GM19468 (cell line): ENCODE measurements at regions not wholly inside any gene's neighbourhood (a gene's known extent, or its start where the extent isn't known, plus 50 kb on each side); places are given as distances from the start of the nearest gene placed in this dataset.
A peak's percentile ranks its signal among the peaks of the same experiment; 100 is the strongest.

Experiments used
- ATAC-seq: cut with Tn5 transposase; IDR thresholded peaks from one replicate; pipeline ENCODE4 v1.9.1; 2021; ENCODE audit warnings: mild to moderate bottlenecking, moderate library complexity, moderate number of reproducible peaks; ENCODE audit not compliant: unreplicated experiment; ENCODE audit errors: extremely low read depth

DNA sequence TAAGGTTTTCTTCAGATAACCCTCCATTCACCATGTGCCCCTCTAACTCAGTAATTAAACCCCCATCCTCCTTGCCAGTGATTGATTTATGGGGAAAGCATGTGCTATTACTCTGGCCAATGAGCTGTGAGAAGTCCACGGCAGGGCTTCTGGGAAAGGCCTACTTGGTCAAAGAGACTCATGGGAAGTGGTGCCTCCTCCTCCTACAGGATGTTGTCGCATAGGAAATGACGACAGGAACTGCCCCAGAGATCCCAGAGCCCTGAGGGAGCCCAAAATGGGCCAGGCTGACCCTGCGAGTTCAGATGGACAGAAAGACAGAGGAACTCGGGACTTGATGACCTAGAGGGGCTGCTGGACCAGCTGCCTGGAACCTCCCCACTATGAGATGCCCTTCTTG lies 938.1 kb upstream of the TMEM132C start:
- ATAC-seq = no peak

DNA sequence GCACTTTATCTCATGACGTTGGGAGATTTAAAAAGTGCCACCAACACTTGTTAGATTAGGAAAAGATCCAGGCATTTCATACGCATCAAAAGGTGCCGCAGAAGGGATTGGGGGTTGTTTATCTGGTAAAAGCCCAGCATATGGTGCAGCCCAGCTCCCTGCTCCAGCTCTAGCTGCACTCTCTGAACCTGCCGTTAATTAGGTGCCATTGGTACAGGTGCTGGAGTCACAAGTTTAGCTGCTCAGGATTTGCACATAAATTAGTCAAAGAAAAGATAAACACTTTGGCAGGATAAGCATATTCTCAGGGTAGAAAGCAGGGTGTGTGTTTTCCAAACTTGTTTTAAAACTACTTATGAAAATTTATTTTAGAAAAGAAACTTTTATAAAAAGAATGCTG lies 932.6 kb upstream of the TMEM132C start:
- no peak for ATAC-seq

DNA sequence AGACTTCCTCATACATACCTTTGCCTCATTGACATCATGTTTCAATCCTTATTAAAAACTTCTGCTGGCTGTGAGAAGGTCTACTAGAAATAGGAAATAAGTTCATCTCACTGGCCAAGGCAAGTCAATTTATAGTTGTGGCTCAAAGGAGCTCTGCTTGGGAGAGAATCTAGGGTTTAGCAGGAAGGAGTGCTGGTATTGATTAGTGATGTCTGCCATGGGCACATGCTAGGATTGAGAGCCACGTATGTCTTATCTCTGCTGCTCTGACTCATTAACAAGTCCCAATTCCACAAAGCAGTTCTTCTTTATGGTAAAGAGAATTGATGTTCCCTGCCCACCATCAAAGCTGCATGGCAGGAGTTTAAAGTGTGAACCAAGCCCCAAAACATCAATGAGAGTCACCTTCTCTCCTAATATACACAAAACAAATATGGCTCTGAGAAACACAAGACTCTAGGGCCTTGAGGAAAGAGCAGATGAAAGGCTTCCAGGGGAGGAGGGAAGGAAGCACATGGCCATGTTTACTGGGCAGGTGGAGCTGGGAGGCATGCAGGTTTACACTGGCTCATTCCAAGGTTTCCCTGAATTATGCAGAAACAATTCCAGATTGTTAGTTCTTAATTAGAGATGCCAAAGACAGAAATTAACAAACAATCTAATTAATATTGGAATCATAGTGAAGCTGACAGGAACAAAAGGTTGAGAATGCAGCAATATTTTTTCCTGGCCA lies 931.9 kb upstream of the TMEM132C start:
- ATAC-seq = no peak

DNA sequence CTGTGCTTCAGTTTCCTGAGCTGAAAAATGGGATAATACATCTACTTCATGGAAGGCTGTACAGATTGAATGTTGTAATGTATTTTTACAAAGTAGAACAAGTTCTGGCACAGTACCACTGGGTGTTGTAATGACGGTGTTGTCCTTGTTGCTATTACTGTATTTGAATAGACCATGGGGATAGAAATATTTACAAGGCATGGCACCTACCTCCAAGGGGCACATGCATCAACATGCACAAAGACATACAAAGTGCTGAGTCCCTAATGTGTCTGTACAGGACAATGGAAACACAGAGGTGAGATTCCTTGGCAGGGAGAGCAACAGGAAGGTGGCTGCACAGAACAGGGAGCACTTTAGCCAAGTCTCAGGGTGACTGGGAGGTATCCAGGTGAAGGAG lies 930.6 kb upstream of the TMEM132C start:
- no peak for ATAC-seq

DNA sequence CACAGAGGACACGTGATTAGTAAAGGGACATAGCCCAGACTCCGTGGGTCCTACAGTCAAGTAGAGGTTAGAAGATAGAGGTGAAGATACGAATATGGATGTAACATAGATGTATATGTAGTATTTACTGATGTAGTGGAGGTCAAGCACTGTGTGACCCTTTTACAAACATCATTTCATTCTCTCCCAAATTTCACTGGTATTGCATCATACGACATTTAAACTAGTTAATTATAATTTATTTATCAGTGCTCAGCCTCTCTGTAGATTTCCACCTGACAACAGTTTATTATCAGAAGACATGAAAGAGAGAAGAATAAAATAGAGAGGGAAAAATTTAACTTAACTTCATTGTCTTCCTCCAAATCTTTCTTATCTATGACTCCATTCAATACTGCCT lies 927.9 kb upstream of the TMEM132C start:
- ATAC-seq = no peak

DNA sequence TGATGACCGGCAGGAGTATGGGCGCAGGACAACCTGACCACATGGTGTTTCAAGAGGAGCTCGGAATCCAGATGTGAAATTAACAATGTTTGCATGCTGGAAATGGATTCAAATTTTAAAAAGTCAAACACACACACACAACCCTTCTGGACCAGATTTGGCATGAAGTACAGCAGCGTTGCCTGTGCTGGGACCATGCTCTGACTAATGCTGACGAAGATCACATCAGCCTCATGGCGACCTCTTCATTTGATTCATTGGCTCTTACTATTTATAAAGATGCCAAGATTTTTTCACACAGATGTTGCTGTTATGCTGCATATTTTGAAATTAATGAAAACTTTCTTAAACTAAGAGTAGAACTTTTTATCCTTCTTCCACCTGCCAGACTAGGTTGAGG lies 926.6 kb upstream of the TMEM132C start:
- ATAC-seq = no peak

DNA sequence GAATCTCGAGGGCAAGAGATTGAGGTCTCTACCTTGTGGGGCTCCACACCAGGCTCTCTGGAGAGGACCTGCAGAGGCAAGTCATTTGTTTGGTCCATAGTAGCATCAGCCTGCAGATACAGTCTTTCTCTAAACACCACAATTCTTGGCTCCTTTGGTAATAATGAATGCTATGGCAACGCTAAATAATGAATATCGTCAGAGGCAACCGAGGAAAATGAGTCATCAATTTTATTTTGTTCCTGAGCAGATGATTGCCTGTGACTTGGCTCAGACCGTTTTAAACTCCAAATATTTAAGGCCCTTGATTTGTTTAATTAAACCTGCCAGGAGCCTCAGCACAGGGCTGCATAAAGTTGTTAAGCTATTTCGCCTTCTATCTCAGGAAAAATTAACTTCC lies 924.1 kb upstream of the TMEM132C start:
- no peak for ATAC-seq

DNA sequence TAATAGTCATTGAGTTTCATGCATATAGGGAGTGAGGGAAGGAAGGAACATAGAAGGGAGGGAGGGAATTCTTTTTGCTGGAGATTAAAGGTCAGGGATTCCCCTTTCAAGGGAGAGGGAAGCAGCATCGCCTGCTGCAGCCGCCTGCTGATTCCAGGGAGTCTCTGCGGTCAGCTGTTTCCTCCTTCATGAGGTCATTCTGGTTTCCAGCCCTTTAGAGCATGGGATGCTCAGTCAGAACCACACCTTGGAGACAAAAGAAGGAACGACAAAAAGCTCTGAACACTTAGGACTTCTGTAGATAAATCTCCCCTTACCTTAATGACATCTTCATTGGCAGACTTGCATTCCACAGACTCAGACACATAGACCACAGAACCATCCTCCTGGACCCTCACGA lies 923.0 kb upstream of the TMEM132C start:
- ATAC-seq = no peak

DNA sequence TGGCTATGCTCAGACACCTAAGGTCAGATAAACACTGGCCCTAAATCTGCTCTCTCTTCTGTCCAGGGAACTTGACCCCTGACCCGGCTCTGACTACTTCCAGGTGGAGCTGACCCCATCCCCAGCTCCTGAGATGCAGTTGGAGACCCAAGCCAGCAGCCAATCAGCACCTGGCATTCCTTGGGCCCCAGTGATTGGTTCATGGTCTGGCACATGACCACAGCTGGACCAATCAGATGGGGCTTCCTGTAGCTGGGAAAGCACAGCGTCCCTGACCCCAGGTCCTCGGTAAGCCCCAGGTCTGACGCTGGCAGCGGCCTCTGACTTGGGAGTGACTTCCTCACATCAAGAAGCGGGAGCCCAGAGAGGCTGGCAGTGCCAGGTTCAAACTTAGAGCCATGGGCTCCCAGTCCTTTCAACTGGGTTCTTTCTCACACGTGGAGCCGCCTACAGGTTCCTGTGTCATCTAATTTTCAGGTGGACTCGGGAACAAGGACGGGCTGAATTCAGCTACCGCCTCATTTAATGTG lies 915.4 kb upstream of the TMEM132C start:
- no peak for ATAC-seq

DNA sequence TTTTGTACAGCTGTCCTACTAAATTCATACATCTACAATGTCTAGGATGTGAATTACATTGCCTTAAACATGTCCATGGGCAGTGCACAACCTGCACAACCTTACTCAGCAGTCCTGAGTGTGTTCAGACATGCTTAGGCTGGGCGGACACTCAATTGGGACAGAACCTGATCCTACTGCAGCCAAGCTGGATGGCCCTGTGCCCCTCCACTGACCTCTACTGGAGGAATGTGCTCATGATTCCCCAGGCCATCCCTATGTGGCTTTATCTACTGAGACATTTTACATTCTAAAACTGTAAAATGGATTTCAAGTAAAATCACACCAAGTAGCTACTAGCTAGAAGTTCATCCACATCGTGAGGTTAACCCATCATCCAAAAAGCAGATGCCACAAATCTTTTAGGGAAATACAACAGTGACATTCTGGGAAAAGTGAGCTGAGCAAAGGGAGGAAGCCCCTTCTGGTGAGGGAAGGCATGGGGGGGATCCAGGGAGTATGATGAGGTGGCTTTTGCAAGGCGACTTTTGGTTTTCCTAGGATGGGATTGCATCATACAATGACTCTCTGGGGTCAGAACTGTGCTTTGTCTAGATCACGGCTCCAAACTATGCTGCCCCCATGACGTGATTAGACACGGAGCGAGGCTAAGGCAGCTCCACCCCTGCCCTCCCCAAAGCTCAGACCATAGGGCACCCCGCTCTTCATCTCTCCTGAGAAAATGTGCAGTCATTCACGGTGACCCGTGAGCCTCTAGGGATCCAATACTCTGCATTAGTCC lies 911.7 kb upstream of the TMEM132C start:
- ATAC-seq = no peak

DNA sequence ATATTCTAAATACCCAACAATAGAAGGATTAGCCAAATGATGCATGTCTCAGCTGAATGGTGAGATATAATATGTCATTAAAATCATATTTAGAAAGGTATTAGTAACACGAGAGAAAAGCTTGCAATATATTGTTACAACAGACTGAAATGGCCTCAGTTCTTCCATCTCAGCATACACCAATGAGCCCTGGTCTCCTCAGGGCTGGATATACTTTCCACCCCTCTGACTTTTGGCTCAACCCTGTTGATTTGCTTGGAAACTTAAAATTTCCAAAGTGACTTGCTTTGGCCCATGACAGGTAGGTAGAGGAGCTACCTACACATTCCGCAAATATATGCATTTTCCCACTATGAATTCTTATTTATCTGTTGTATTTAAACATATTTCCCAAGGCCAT lies 908.1 kb upstream of the TMEM132C start:
- ATAC-seq = no peak

DNA sequence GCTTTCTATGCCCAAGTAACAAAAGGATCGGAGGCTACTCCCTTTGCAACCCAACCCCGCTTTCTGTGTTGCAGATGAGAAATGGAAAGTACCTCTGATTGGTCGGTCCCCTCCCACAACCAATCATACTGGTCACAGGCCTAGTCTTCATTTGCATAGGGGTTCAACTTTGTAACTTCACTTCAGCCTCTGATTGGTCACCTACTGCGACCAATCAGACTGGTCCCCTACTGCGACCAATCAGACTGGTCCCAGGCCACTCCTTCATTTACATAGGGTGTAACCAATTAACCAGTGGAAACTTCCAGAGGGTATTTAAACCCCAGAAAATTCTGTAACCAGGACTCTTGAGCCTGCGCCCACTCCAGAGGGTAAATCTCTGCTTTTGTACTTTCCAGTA lies 906.4 kb upstream of the TMEM132C start:
- ATAC-seq = no peak

DNA sequence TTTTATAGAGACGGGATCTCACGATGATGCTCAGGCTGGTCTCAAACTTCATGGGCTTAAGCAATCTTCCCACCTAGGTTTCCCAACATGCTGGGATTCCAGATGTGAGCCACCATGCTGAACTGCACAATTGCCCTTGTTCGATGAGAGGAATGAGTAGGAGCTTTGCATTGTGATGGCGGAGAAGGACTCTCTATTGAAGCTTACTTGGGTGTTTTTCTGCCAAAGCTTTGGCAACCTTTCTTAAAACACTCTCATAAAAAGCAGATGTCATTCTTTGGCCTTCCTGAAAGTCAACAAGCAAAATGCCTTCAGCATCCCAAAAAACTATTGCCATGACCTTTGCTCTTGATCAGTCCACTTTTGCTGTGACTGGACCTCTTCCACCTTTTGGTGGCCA lies 904.8 kb upstream of the TMEM132C start:
- ATAC-seq = no peak

DNA sequence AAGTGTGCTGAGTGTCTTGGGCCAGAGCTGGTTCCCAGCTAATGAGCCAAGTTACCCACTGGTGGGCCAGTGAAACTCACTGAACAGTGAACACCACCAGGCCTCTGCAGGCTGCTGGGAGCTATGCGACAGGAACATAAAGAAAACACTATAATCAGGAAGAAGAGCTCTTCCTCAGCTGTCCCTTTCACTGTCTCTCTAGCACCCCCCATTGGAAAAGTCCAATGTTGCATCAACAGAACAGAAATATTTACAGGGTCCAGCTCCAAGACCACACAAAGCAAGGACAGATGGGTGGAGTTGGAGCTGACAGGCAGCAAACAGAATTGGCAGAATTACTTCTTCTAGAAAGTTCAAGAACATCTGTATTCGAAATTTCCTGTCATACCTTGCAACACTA lies 903.6 kb upstream of the TMEM132C start:
- no peak for ATAC-seq

DNA sequence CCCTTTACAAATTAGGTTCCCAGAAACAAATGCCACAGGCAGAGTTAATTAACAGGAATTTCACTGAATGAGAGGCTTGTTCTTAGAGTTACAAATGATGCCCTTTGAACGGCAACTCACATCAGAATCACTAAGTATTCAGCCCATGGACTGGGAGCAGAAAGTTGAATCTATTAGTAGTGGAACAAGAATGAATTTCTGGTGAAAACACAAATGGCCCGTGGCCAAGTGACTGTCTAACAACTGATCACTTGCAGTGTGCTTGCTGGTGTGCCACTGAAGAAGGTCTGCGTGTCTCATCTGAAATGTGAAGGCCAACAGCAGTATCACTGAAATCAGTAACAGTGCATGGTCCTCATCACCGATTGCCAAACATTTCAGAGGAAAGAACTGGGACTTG lies 893.4 kb upstream of the TMEM132C start:
- ATAC-seq = no peak

DNA sequence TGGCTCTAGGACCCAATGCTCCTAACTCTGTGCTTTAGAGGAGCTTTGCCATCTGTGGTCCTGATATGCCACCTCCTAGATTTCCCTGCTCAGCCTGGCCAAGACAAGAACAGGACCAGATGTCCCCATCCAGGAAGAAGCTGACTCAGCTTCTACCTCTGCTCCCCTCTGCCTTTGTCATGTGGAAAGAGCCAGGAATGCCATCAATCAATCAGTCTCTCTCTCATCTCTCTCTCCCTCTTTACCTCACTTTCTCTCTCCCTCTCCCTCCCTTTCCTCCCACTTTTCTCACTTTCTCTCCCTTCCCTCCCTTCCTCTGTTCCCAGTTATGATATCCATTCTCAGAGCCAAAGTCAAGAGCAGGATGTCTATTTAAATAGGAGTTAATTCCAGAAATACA lies 892.5 kb upstream of the TMEM132C start:
- ATAC-seq = no peak

DNA sequence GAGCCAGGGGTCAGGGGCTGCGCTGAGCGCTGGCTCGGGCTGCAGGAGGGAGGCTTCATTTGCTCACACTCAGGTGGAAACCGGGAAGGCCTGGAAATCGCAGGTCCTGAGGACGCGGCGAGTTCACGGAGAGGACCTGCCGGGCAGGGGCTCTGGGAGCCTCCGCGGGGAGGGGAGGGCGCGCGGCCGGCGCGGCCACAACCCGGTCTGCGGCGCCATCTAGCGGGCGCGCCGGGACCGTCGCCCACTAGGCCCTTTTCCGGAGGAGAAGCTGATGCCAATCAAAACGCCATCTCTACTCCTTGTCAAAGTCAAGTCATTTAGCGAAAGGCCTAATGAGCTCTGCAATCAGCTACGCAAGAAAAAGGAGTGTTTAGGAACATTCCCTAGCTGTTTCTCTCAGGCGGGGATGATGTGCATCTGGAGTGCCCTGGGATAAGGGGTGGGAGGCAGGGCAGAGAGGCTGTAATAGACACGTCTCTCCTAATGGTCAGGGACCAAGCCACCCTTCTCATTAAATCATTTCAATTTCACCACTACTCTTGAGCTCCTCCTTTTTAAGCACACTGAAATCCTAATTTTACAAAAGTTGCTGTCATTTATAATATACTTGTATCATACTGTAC lies 885.8 kb upstream of the TMEM132C start:
- peak; percentile 54 for ATAC-seq

DNA sequence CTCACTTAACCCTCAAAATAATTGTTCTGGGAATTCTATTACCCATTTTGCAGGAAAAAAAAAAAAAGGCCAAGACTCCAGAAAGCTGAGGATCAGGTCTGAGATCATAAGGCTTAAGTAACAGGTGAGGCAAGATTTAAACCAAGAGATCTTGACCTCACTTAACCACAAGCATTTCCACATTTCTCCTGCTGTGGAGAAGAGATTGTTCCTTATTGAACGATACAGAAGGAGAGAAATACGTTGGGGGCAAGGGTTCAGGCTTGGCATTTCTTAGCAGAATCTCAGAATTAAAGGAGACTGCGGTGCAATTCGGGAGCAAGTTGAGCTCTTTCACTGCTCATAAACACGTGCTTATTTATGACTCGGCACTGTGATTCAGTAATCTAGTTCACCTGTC lies 885.3 kb upstream of the TMEM132C start:
- ATAC-seq = no peak

DNA sequence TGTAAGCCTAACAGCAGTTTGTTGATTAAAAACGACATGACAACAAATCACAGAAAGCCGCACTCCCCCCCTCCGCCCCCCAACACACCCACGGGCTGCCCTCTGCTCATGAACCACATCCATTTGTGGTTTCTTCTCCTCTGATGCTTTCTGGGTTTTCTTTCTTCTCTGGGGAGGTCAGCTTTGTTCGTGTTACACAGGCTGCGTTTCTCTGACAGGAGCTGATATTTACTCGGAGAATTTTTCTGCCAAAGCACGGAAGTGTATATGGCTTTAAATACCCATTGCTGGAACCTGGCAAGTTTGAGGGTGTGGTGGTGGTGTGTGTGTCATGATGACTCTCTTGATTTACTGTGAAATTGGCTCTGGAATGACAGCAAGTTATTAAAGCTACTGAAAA lies 883.7 kb upstream of the TMEM132C start:
- no peak for ATAC-seq

DNA sequence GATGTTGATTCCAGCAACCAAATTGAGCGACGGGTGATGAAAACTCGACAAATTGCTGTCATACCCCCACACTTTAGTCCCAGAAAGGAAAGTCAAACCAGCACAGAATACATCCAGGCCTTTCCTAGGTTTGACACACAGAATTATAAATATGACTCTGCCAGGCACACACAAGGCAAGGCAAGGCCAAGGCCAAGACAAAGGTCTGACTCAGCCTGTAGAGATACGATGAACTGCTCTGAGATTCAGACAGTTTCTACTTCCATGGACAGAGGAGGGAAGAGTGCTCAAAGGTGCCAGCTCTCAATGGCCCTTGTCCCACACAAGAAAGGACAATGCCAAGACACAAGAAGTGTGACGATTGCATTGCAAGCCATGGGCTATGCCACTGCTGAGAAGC lies 880.2 kb upstream of the TMEM132C start:
- ATAC-seq = no peak

DNA sequence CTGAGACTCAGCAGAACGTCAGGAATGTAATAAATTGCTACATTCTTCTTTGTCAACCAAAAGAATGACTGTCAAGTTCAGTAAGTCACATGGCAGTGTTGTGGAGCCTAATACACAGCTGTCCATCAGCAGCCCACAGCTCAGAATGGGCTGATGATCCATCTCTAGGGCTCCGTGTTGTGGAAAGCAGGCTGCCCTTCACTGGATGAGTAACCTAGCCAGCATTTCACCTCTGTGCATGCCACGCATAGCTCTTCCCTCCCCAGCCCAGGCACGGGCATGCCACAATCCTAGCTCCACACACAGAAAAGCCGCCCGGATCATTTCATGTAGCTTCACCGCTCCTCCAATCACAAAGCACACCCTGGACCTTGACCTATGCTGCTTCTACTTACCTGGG lies 878.0 kb upstream of the TMEM132C start:
- no peak for ATAC-seq
